ENCODE measurements at regions not wholly inside any gene's neighbourhood (a gene's known extent, or its start where the extent isn't known, plus 50 kb on each side); places are given as distances from the start of the nearest gene placed in this dataset.
"Not testable (repeated sequence)": the region's sequence is repeated elsewhere in the genome, so short reads cannot be mapped to it uniquely, and the experiment has no call there.

- DNase-seq (ENCODE audit: low read depth): no peak
These were observed 1143.1 kb downstream of the PLA2G4A start for GRCh38 chr1:187971851-187972250.

- DNase-seq (ENCODE audit: low read depth): no peak
These were observed 1148.5 kb downstream of the PLA2G4A start for GRCh38 chr1:187977298-187977697.

- DNase-seq (ENCODE audit: low read depth): no peak
These were observed 1156.6 kb downstream of the PLA2G4A start for GRCh38 chr1:187985145-187985896.

- no peak for DNase-seq (ENCODE audit: low read depth)
These were observed 1157.3 kb downstream of the PLA2G4A start for GRCh38 chr1:187985897-187986654.

GRCh38 chr1:187987236-187987776 is 1158.6 kb downstream of the PLA2G4A start:
- no peak for DNase-seq (ENCODE audit: low read depth)

- DNase-seq (ENCODE audit: low read depth): no peak
These were observed 1163.2 kb downstream of the PLA2G4A start for GRCh38 chr1:187991944-187992343.

- DNase-seq (ENCODE audit: low read depth): no peak
These were observed 1168.0 kb downstream of the PLA2G4A start for GRCh38 chr1:187996780-187997179.

GRCh38 chr1:187999973-188000372 is 1171.2 kb downstream of the PLA2G4A start:
- no peak for DNase-seq (ENCODE audit: low read depth)

GRCh38 chr1:188003687-188004086 is 1174.9 kb downstream of the PLA2G4A start:
- DNase-seq (ENCODE audit: low read depth): not testable (repeated sequence)

- DNase-seq (ENCODE audit: low read depth): no peak
These were observed 1176.1 kb downstream of the PLA2G4A start for GRCh38 chr1:188004849-188005248.

GRCh38 chr1:188006354-188006753 is 1177.6 kb downstream of the PLA2G4A start:
- DNase-seq (ENCODE audit: low read depth): no peak

- DNase-seq (ENCODE audit: low read depth): not testable (repeated sequence)
These were observed 1184.6 kb downstream of the PLA2G4A start for GRCh38 chr1:188013222-188013849.

- no peak for DNase-seq (ENCODE audit: low read depth)
These were observed 1189.2 kb downstream of the PLA2G4A start for GRCh38 chr1:188017921-188018320.

GRCh38 chr1:188022661-188023060 is 1193.9 kb downstream of the PLA2G4A start:
- DNase-seq (ENCODE audit: low read depth): no peak

- DNase-seq (ENCODE audit: low read depth): no peak
These were observed 1194.5 kb downstream of the PLA2G4A start for GRCh38 chr1:188023206-188023605.

GRCh38 chr1:188027613-188028012 is 1198.9 kb downstream of the PLA2G4A start:
- DNase-seq (ENCODE audit: low read depth): peak; percentile 7

- not testable (repeated sequence) for DNase-seq (ENCODE audit: low read depth)
These were observed 1208.8 kb downstream of the PLA2G4A start for GRCh38 chr1:188037572-188037971.

GRCh38 chr1:188043536-188044245 is 1214.9 kb downstream of the PLA2G4A start:
- DNase-seq (ENCODE audit: low read depth): no peak

- no peak for DNase-seq (ENCODE audit: low read depth)
These were observed 1221.5 kb downstream of the PLA2G4A start for GRCh38 chr1:188050250-188050649.

- DNase-seq (ENCODE audit: low read depth): no peak
These were observed 1227.3 kb downstream of the PLA2G4A start for GRCh38 chr1:188056011-188056410.

- DNase-seq (ENCODE audit: low read depth): no peak
These were observed 1230.1 kb downstream of the PLA2G4A start for GRCh38 chr1:188058801-188059200.

GRCh38 chr1:188061881-188062280 is 1233.1 kb downstream of the PLA2G4A start:
- DNase-seq (ENCODE audit: low read depth): no peak
